ENCODE measurements at regions not wholly inside any gene's neighbourhood (a gene's known extent, or its start where the extent isn't known, plus 50 kb on each side); places are given as distances from the start of the nearest gene placed in this dataset.

DNA sequence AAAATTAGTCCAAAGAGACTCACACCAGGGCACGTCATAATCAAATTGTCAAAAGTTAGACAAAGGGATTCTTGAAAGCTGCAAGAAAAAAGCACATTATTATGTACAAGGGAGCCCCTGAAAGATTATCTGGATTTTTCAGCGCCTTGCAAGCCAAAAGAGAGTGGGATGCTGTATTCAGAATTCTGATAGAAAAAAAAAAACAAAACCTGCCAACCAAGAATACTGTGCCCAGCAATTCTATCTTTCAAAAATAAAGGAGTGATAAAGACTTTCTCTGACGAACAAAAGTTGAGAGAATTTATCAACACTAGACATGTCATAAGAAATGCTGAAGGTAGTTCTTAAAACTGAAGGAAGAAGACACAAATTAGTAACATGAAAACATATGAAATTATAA, 240.2 kb downstream of the SNX13 start:
- no peak for DNase-seq (ENCODE audit: low read depth)
- TF ChIP-seq, protein P1, sequence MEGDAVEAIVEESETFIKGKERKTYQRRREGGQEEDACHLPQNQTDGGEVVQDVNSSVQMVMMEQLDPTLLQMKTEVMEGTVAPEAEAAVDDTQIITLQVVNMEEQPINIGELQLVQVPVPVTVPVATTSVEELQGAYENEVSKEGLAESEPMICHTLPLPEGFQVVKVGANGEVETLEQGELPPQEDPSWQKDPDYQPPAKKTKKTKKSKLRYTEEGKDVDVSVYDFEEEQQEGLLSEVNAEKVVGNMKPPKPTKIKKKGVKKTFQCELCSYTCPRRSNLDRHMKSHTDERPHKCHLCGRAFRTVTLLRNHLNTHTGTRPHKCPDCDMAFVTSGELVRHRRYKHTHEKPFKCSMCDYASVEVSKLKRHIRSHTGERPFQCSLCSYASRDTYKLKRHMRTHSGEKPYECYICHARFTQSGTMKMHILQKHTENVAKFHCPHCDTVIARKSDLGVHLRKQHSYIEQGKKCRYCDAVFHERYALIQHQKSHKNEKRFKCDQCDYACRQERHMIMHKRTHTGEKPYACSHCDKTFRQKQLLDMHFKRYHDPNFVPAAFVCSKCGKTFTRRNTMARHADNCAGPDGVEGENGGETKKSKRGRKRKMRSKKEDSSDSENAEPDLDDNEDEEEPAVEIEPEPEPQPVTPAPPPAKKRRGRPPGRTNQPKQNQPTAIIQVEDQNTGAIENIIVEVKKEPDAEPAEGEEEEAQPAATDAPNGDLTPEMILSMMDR (conservative IDR thresholded peaks at IDR 0.05; ENCODE audit: low read depth, low read length) = no peak
- H3K4me3 ChIP-seq (ENCODE audit: low read length) = no peak overlapping the region

DNA sequence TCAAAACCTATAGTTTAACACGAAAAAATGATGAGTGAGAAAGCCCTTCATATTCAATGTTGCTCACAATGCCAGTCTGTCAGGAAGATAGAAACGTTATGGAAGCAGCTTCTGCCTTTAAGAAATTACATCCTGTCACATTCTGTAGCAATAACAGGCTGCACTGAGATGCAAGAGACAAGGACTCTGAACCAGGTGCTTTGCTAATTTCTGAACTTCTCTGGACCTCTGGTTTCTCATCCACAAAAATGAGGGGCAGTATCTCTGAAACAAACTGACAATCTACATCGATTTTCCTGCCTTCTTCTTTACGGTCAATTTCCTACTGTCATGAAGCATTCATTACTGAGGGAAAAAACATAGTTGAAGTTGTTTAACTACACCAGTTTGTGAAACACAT, 234.0 kb downstream of the SNX13 start:
- TF ChIP-seq, protein P1 (conservative IDR thresholded peaks at IDR 0.05; ENCODE audit: low read depth, low read length) = no peak
- no peak overlapping the region for H3K4me3 ChIP-seq (ENCODE audit: low read length)
- DNase-seq (ENCODE audit: low read depth) = no peak

DNA sequence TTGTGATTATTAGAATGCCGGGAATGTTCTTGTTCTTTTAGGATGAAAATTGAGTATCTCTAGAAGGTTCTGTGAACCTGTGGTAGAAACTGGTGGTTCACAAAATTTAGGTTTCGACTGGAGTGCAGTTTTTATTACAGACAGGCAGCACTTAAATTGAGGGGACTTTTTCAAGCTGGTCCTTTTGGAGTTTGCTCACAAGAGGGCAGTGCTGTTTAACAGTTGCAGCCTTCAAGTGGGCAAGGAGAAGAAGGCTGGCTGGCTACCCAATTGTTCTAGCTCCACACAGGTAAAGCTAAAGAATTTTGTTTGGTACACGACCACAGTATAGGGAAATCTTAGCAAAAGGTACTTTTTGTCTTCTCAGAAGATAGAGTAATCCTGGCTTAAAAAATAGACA, 233.6 kb downstream of the SNX13 start:
- no peak overlapping the region for H3K4me3 ChIP-seq (ENCODE audit: low read length)
- TF ChIP-seq, protein P1 (conservative IDR thresholded peaks at IDR 0.05; ENCODE audit: low read depth, low read length) = peak; percentile 74
- DNase-seq (ENCODE audit: low read depth) = peak; percentile 30

DNA sequence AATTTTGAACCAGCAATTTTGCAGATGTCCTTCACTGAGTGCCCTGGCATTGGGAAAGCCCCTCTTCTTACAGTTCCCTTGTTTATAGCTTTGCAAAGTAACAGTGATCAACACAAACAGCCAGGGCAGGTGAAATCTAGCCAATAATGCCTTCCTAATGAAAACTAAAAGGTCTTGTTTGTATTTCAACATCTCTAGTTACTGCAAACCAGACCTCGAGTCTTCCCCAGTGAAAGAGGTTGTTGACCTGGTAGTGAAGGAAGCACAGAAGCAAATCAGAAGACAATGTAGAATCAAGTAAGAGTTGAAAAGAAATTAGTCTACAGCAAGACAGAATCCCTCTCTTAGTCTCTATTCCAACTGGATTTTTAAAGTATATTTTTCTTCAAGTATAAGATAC, 231.2 kb downstream of the SNX13 start:
- TF ChIP-seq, protein P1 (conservative IDR thresholded peaks at IDR 0.05; ENCODE audit: low read depth, low read length) = no peak
- DNase-seq (ENCODE audit: low read depth) = no peak

DNA sequence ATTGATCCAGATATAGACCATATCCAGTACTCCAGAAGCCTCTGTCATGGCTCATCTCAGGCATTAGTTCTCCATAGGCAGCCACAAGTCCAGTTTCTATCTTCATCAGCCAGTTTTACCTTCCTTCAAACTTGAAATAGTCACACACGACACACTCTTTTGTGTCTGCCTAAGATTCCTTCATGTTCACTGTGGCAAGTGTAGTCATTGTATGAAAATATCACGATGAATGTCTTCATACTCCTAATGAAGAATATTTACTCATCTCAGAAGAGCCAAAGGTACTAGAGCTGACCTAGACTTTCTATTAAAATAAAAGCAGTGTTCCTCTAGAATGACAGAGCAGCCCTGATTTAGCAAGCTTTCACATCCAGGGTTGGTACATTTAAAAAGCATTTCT, 230.7 kb downstream of the SNX13 start:
- no peak for DNase-seq (ENCODE audit: low read depth)
- TF ChIP-seq, protein P1 (conservative IDR thresholded peaks at IDR 0.05; ENCODE audit: low read depth, low read length) = no peak
- H3K4me3 ChIP-seq (ENCODE audit: low read length) = no peak overlapping the region

More for the DNA sequence above, 231.2 kb downstream of the SNX13 start:
- H3K4me3 ChIP-seq (ENCODE audit: low read length) = no peak overlapping the region

DNA sequence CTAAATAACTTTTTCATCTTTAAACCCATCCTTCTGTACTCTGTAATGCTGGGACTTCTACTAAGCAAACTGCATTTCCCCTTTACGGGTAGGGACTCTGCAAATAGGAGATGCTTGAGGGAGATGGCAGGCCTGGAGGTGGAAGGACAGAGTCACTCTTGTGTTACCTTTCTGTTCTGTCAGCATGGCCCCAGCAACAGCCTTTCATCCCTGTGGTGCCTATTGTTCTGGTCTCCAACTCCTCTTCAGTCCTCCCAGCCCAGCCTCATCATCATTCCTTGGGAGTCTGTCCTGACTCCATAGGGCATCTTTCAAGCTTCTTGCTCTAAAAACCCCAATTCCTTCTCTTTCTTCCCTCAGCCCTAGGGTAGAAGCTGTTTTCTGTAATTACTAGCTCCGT, 230.0 kb downstream of the SNX13 start:
- H3K4me3 ChIP-seq (ENCODE audit: low read length) = no peak overlapping the region
- TF ChIP-seq, protein P1 (conservative IDR thresholded peaks at IDR 0.05; ENCODE audit: low read depth, low read length) = no peak
- no peak for DNase-seq (ENCODE audit: low read depth)

DNA sequence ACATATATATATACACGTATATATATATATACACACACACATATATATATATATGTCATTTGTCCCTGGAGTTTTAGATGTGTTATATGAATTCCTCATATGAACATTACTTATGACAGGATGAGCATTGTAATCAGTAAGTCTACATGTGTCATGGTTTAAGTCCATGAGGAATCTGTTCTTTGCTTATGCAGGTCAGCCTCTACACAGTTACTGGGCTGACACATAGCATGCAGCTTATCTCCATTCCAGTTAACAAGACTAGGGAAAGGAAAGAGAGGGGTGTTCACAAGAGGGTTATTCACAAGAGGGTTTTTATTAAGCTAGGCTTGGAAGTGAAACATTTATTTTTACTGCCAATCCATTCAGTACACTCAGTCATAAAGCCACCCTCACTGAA, 226.7 kb downstream of the SNX13 start:
- no peak overlapping the region for H3K4me3 ChIP-seq (ENCODE audit: low read length)
- DNase-seq (ENCODE audit: low read depth) = no peak
- TF ChIP-seq, protein P1 (conservative IDR thresholded peaks at IDR 0.05; ENCODE audit: low read depth, low read length) = no peak

All from retinal pigment epithelial cell (primary cell).